ENCODE measurements at regions not wholly inside any gene's neighbourhood (a gene's known extent, or its start where the extent isn't known, plus 50 kb on each side); places are given as distances from the start of the nearest gene placed in this dataset.
A peak's percentile ranks its signal among the peaks of the same experiment; 100 is the strongest.
"Not testable (repeated sequence)": the region's sequence is repeated elsewhere in the genome, so short reads cannot be mapped to it uniquely, and the experiment has no call there.

DNA sequence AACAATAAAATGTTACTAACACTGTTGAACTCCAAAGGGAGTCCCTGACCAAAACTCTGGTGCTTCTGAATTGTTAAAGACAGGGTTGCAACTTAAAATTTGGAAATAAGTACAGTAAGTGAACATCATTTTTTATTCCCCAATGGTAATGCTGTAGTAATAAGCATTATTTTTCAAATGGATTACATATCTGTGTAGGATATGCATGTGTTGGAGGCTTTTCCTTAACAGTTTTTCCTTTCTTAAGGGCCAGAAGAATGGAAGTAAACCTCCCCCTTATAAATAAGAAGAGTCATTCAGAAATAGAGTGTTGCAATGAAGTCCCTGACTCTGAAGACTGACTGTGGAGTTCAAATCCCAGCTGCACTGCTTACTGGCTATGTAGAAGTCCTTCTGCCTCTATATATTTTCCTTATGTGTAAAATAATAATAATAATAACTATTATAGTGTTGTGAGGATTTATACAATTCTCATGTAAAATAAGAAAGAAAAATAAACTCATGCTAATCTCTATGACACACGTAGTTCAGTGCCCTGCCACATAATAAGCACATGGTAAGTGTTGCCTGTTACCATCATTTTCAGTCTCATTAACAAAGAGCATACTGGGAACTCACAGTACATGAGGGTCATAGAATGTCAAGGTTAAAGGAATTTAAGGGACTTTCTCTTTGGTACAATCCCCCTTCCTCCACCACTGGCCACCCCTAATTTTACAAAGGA, 129.8 kb upstream of the SMLR1 start:
- no peaks in the 10 kb centered on the region for H3K36me3 Mint-ChIP-seq
- H3K27ac Mint-ChIP-seq = no peak overlapping the region
- CTCF ChIA-PET (ENCODE audit: partially characterized antibody) = interaction anchor here (0.7 to 7.4 kb wide), 44 partner anchors 8 to 653 kb away, joined by 3 to 174 read pairs (median 4); partner anchors contain the start of gene TMEM200A
- no peaks in the 10 kb centered on the region for H3K27me3 ChIP-seq (ENCODE audit: insufficient read depth, low read length)
- intact Hi-C loops (cut with micrococcal nuclease) = loop anchor here (5.0 to 10.0 kb wide), 3 partner anchors 193 to 565 kb away; no protein-coding TSS in a partner anchor
- H3K4me3 Mint-ChIP-seq = peak overlapping the region in 7 of 8 donors; percentile 36 to 65 (median 48)
- H3K4me1 ChIP-seq (ENCODE audit: insufficient read depth, low read length) = peaks cover 27% of the 10 kb centered on the region
- H3K4me1 Mint-ChIP-seq = peaks cover 24 to 45% (median 31%) of the 10 kb centered on the region in 4 donors
- POLR2A ChIA-PET (ENCODE audit: partially characterized antibody) = interaction anchor here (1.3 kb wide), 1 partner anchor 332 kb away, joined by 7 read pairs; the partner anchor contains the start of gene TMEM200A
- H3K36me3 ChIP-seq (ENCODE audit: insufficient read depth, low read length) = no peaks in the 10 kb centered on the region
- no peak overlapping the region for H3K27ac ChIP-seq (ENCODE audit: low read depth, low read length)
- no peaks in the 10 kb centered on the region for H3K27me3 Mint-ChIP-seq
- no peak overlapping the region for H3K4me3 ChIP-seq (ENCODE audit: low read length in 2 of 2)
- peak in 1 of 5 donors; percentile 14 for DNase-seq
- no peaks in the 10 kb centered on the region for H3K9me3 ChIP-seq (ENCODE audit: control insufficient read depth in 1 of 2, low read length in 2 of 2)
- peaks cover 0 to 7% (median under 1%) of the 10 kb centered on the region in 8 donors for H3K9me3 Mint-ChIP-seq

DNA sequence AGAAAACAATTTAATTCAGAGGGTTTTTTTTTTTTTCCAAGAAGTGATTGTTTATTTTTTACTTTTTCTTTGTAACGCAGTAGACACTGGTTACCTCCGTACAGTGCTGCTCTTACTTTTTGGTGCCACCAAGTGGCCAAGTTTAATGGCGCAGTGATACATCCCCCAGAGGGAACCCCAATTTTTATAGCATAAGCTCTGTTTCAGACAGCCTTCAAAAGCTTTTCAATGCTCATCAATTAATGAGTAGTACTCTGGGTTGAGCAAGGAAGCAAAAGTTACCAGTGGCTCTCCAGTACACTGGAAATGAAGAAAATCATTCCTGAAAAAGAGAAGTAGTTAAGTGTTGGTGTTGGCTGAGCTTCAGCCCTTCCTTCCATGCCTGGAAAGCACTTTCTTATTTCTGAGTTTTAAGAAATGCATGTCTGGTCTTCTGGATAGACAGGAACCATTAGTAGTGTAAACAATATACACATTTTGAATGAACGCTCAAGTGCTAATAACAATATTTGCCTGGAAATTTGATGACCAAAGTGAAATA, 129.1 kb upstream of the SMLR1 start:
- ChIA-PET POLR2A (ENCODE audit: partially characterized antibody) (interaction anchor here (1.3 kb wide), 1 partner anchor 332 kb away, joined by 7 read pairs; the partner anchor contains the start of gene TMEM200A), CTCF (ENCODE audit: partially characterized antibody) (interaction anchor here (0.5 to 7.4 kb wide), 57 partner anchors 8 to 654 kb away, joined by 3 to 174 read pairs (median 4); partner anchors contain the start of gene TMEM200A)
- Histone ChIP-seq H3K9me3 (ENCODE audit: control insufficient read depth in 1 of 2, low read length in 2 of 2) (no peaks in the 10 kb centered on the region), H3K27me3 (ENCODE audit: insufficient read depth, low read length) (no peaks in the 10 kb centered on the region), H3K27ac (ENCODE audit: low read depth, low read length) (no peak overlapping the region), H3K4me1 (ENCODE audit: insufficient read depth, low read length) (peaks cover 27% of the 10 kb centered on the region), H3K4me3 (ENCODE audit: low read length in 2 of 2) (no peak overlapping the region), H3K36me3 (ENCODE audit: insufficient read depth, low read length) (no peaks in the 10 kb centered on the region)
- H3K4me1 Mint-ChIP-seq = peaks cover 26 to 46% (median 30%) of the 10 kb centered on the region in 4 donors
- H3K4me3 Mint-ChIP-seq = peak overlapping the region in 7 of 8 donors; percentile 36 to 65 (median 48)
- peaks cover 0 to 11% (median 3%) of the 10 kb centered on the region in 8 donors for H3K9me3 Mint-ChIP-seq
- H3K36me3 Mint-ChIP-seq = peaks cover 0 to 5% of the 10 kb centered on the region in 2 donors
- peak; percentile 47 to 54 (median 53) for DNase-seq
- H3K27ac Mint-ChIP-seq = no peak overlapping the region
- no peaks in the 10 kb centered on the region for H3K27me3 Mint-ChIP-seq
- intact Hi-C loops (cut with micrococcal nuclease) = loop anchor here (1.0 to 10.0 kb wide), 8 partner anchors 145 to 661 kb away; no protein-coding TSS in a partner anchor

GRCh38 chr6:130699742-130700141, 127.5 kb upstream of the SMLR1 start:
- H3K27me3 ChIP-seq (ENCODE audit: insufficient read depth, low read length) = no peaks in the 10 kb centered on the region
- H3K4me3 ChIP-seq (ENCODE audit: low read length in 2 of 2) = no peak overlapping the region
- H3K4me1 ChIP-seq (ENCODE audit: insufficient read depth, low read length) = peaks cover 27% of the 10 kb centered on the region
- no peaks in the 10 kb centered on the region for H3K27me3 Mint-ChIP-seq
- no peaks in the 10 kb centered on the region for H3K9me3 ChIP-seq (ENCODE audit: control insufficient read depth in 1 of 2, low read length in 2 of 2)
- peaks cover 21 to 36% (median 28%) of the 10 kb centered on the region in 4 donors for H3K4me1 Mint-ChIP-seq
- CTCF ChIA-PET (ENCODE audit: partially characterized antibody) = interaction anchor here (0.8 to 7.4 kb wide), 6 partner anchors 10 to 376 kb away, joined by 3 to 174 read pairs (median 4); no protein-coding TSS in a partner anchor
- peaks cover 0 to 19% (median 3%) of the 10 kb centered on the region in 8 donors for H3K9me3 Mint-ChIP-seq
- H3K27ac Mint-ChIP-seq = peak overlapping the region in 1 of 7 donors; percentile 60
- intact Hi-C loops (cut with micrococcal nuclease) = loop anchor here (2.0 to 10.0 kb wide), 4 partner anchors 173 to 567 kb away; no protein-coding TSS in a partner anchor
- no peaks in the 10 kb centered on the region for H3K36me3 ChIP-seq (ENCODE audit: insufficient read depth, low read length)
- H3K36me3 Mint-ChIP-seq = peaks cover 0 to 5% of the 10 kb centered on the region in 2 donors
- H3K27ac ChIP-seq (ENCODE audit: low read depth, low read length) = no peak overlapping the region
- no peak overlapping the region for H3K4me3 Mint-ChIP-seq
- POLR2A ChIA-PET (ENCODE audit: partially characterized antibody) = no interaction called here
- DNase-seq = no peak

- Histone ChIP-seq H3K27me3 (ENCODE audit: insufficient read depth, low read length) (no peaks in the 10 kb centered on the region), H3K27ac (ENCODE audit: low read depth, low read length) (no peak overlapping the region), H3K4me3 (ENCODE audit: low read length in 2 of 2) (no peak overlapping the region), H3K9me3 (ENCODE audit: control insufficient read depth in 1 of 2, low read length in 2 of 2) (no peaks in the 10 kb centered on the region), H3K36me3 (ENCODE audit: insufficient read depth, low read length) (no peaks in the 10 kb centered on the region), H3K4me1 (ENCODE audit: insufficient read depth, low read length) (peaks cover 27% of the 10 kb centered on the region)
- intact Hi-C loops (cut with micrococcal nuclease) = no loop called here
- Mint-ChIP-seq H3K27me3 (no peaks in the 10 kb centered on the region), H3K4me1 (peaks cover 20 to 34% (median 27%) of the 10 kb centered on the region in 4 donors), H3K27ac (no peak overlapping the region), H3K4me3 (no peak overlapping the region), H3K36me3 (peaks cover 0 to 5% of the 10 kb centered on the region in 2 donors), H3K9me3 (peaks cover 0 to 21% (median 3%) of the 10 kb centered on the region in 8 donors)
- ChIA-PET CTCF (ENCODE audit: partially characterized antibody) (interaction anchor here (0.6 to 7.4 kb wide), 7 partner anchors 9 to 772 kb away, joined by 3 to 174 read pairs (median 3); no protein-coding TSS in a partner anchor), POLR2A (ENCODE audit: partially characterized antibody) (no interaction called here)
- DNase-seq = no peak
These were observed 126.8 kb upstream of the SMLR1 start for GRCh38 chr6:130700397-130700796.

DNA sequence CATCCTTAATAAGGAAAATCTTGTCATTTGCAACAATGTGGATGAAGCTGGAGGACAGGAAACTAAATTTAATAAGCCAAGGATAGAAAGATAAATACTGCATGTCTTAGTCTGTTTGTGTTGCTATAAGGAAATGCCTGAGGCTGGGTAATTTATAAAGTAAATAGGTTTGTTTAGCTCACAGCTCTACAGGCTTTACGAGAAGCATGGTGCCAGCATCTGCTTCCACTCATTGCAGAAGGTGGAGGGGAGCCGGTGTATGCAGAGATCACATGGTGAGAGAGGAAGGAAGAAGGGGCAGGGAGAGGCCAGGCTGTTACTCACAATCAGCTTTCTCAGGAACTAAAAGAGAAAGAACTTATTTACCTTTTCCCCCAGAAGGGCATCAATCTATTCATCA, 118.9 kb upstream of the SMLR1 start:
- Mint-ChIP-seq H3K4me3 (peak overlapping the region in 1 of 8 donors; percentile 24), H3K27ac (peak overlapping the region in 2 of 7 donors; percentile 51), H3K9me3 (peaks cover 0 to 14% (median 3%) of the 10 kb centered on the region in 8 donors), H3K36me3 (no peaks in the 10 kb centered on the region), H3K4me1 (peaks cover 10 to 17% (median 14%) of the 10 kb centered on the region in 4 donors), H3K27me3 (no peaks in the 10 kb centered on the region)
- ChIA-PET CTCF (ENCODE audit: partially characterized antibody) (interaction anchor here (1.7 kb wide), 1 partner anchor 10 kb away, joined by 6 read pairs; no protein-coding TSS in a partner anchor), POLR2A (ENCODE audit: partially characterized antibody) (no interaction called here)
- Histone ChIP-seq H3K9me3 (ENCODE audit: control insufficient read depth in 1 of 2, low read length in 2 of 2) (no peaks in the 10 kb centered on the region), H3K27ac (ENCODE audit: low read depth, low read length) (no peak overlapping the region), H3K27me3 (ENCODE audit: insufficient read depth, low read length) (no peaks in the 10 kb centered on the region), H3K4me1 (ENCODE audit: insufficient read depth, low read length) (peaks cover 11% of the 10 kb centered on the region), H3K4me3 (ENCODE audit: low read length in 2 of 2) (no peak overlapping the region), H3K36me3 (ENCODE audit: insufficient read depth, low read length) (no peaks in the 10 kb centered on the region)
- intact Hi-C loops (cut with micrococcal nuclease) = no loop called here
- DNase-seq = no peak

GRCh38 chr6:130711641-130712040, 115.6 kb upstream of the SMLR1 start:
- H3K9me3 ChIP-seq (ENCODE audit: control insufficient read depth in 1 of 2, low read length in 2 of 2); POLR2A ChIA-PET (ENCODE audit: partially characterized antibody); CTCF ChIA-PET (ENCODE audit: partially characterized antibody); H3K27ac ChIP-seq (ENCODE audit: low read depth, low read length); DNase-seq; H3K27ac Mint-ChIP-seq; H3K27me3 Mint-ChIP-seq; H3K4me3 Mint-ChIP-seq; H3K36me3 ChIP-seq (ENCODE audit: insufficient read depth, low read length); intact Hi-C loops (cut with micrococcal nuclease); H3K36me3 Mint-ChIP-seq; H3K4me3 ChIP-seq (ENCODE audit: low read length in 2 of 2); H3K9me3 Mint-ChIP-seq; H3K27me3 ChIP-seq (ENCODE audit: insufficient read depth, low read length): not testable (repeated sequence)
- H3K4me1 Mint-ChIP-seq = peaks cover 11 to 19% (median 16%) of the 10 kb centered on the region in 4 donors
- peaks cover 11% of the 10 kb centered on the region for H3K4me1 ChIP-seq (ENCODE audit: insufficient read depth, low read length)

DNA sequence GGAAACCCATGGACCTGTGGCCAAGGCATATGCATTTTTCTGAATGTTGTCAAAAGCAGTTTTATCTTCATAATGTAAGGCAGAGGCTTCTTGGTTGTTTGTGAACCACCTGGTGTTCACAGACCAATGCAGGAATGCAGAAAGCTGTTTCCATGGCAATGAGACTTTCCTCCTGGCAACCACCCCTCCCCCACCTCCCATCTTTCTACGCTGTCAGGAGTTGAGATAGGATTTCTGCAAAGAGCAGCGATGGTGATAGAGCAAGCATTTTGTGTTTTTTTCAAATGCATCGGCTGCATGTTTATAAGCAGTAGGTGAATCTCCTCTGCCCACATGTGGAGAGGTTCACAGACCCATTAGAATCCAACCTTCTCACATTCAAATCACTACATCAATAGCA, 114.1 kb upstream of the SMLR1 start:
- DNase-seq = no peak
- H3K4me3 ChIP-seq (ENCODE audit: low read length in 2 of 2) = no peak overlapping the region
- no peak overlapping the region for H3K27ac Mint-ChIP-seq
- no peaks in the 10 kb centered on the region for H3K36me3 ChIP-seq (ENCODE audit: insufficient read depth, low read length)
- ChIA-PET CTCF (ENCODE audit: partially characterized antibody) (no interaction called here), POLR2A (ENCODE audit: partially characterized antibody) (no interaction called here)
- H3K27ac ChIP-seq (ENCODE audit: low read depth, low read length) = no peak overlapping the region
- no peaks in the 10 kb centered on the region for H3K27me3 ChIP-seq (ENCODE audit: insufficient read depth, low read length)
- H3K4me3 Mint-ChIP-seq = no peak overlapping the region
- intact Hi-C loops (cut with micrococcal nuclease) = no loop called here
- peaks cover 0 to 4% (median 0%) of the 10 kb centered on the region in 8 donors for H3K9me3 Mint-ChIP-seq
- no peaks in the 10 kb centered on the region for H3K27me3 Mint-ChIP-seq
- H3K4me1 ChIP-seq (ENCODE audit: insufficient read depth, low read length) = peaks cover 19% of the 10 kb centered on the region
- no peaks in the 10 kb centered on the region for H3K9me3 ChIP-seq (ENCODE audit: control insufficient read depth in 1 of 2, low read length in 2 of 2)
- peaks cover 15 to 30% (median 24%) of the 10 kb centered on the region in 4 donors for H3K4me1 Mint-ChIP-seq
- no peaks in the 10 kb centered on the region for H3K36me3 Mint-ChIP-seq
